ENCODE measurements at regions not wholly inside any gene's neighbourhood (a gene's known extent, or its start where the extent isn't known, plus 50 kb on each side); places are given as distances from the start of the nearest gene placed in this dataset.

GRCh38 chr4:156521631-156522030 lies 450.0 kb downstream of the PDGFC start:
- no peak overlapping the region for H3K4me2 ChIP-seq (ENCODE audit: insufficient read depth, low read length)
- H3K9ac ChIP-seq (ENCODE audit: low read depth, low read length), result no peak overlapping the region
- no peak overlapping the region for H3K4me3 ChIP-seq (ENCODE audit: low read depth in 1 of 2, low read length in 2 of 2)
- no peak for DNase-seq
- no peaks in the 10 kb centered on the region for H4K20me1 ChIP-seq (ENCODE audit: insufficient read depth, low read length)
- no peak overlapping the region for H3K27ac ChIP-seq (ENCODE audit: low read length)
- H3K4me1 ChIP-seq (ENCODE audit: insufficient read depth, low read length), result no peaks in the 10 kb centered on the region
- no peaks in the 10 kb centered on the region for H3K36me3 ChIP-seq (ENCODE audit: insufficient read depth, low read length)
- no peaks in the 10 kb centered on the region for H3K27me3 ChIP-seq (ENCODE audit: insufficient read depth, low read length, poor library complexity)
- no peaks in the 10 kb centered on the region for H3K79me2 ChIP-seq (ENCODE audit: insufficient read depth, low read length)
- no peak for ATAC-seq (ENCODE audit: insufficient read depth, low read depth)
- H2AFZ ChIP-seq (ENCODE audit: low read depth, low read length), result no peak overlapping the region
- TF ChIP-seq CTCF (IDR thresholded peaks at IDR 0.05; ENCODE audit: borderline replicate concordance, extremely low read depth, low read length, poor library complexity, severe bottlenecking) (no peak), EZH2 (IDR thresholded peaks at IDR 0.05; ENCODE audit: borderline replicate concordance, low read depth, low read length, severe bottlenecking) (no peak)
- H3K9me3 ChIP-seq (ENCODE audit: insufficient read depth, low read length, severe bottlenecking), result no peaks in the 10 kb centered on the region

GRCh38 chr4:156517956-156518355 lies 453.6 kb downstream of the PDGFC start:
- Histone ChIP-seq H3K79me2 (ENCODE audit: insufficient read depth, low read length) (no peaks in the 10 kb centered on the region), H3K27me3 (ENCODE audit: insufficient read depth, low read length, poor library complexity) (no peaks in the 10 kb centered on the region)
- no peak for TF ChIP-seq EZH2 (IDR thresholded peaks at IDR 0.05; ENCODE audit: borderline replicate concordance, low read depth, low read length, severe bottlenecking)
- TF ChIP-seq CTCF (IDR thresholded peaks at IDR 0.05; ENCODE audit: borderline replicate concordance, extremely low read depth, low read length, poor library complexity, severe bottlenecking), result no peak

GRCh38 chr4:156517546-156517945 lies 454.1 kb downstream of the PDGFC start:
- no peak overlapping the region for H3K4me3 ChIP-seq (ENCODE audit: low read depth in 1 of 2, low read length in 2 of 2)
- H3K27ac ChIP-seq (ENCODE audit: low read length), result no peak overlapping the region
- H4K20me1 ChIP-seq (ENCODE audit: insufficient read depth, low read length), result no peaks in the 10 kb centered on the region
- no peaks in the 10 kb centered on the region for H3K9me3 ChIP-seq (ENCODE audit: insufficient read depth, low read length, severe bottlenecking)
- no peaks in the 10 kb centered on the region for H3K4me1 ChIP-seq (ENCODE audit: insufficient read depth, low read length)
- no peak for TF ChIP-seq EZH2 (IDR thresholded peaks at IDR 0.05; ENCODE audit: borderline replicate concordance, low read depth, low read length, severe bottlenecking)
- TF ChIP-seq CTCF (IDR thresholded peaks at IDR 0.05; ENCODE audit: borderline replicate concordance, extremely low read depth, low read length, poor library complexity, severe bottlenecking), result no peak
- no peaks in the 10 kb centered on the region for H3K79me2 ChIP-seq (ENCODE audit: insufficient read depth, low read length)
- H3K27me3 ChIP-seq (ENCODE audit: insufficient read depth, low read length, poor library complexity), result no peaks in the 10 kb centered on the region
- DNase-seq (no peak), ATAC-seq (ENCODE audit: insufficient read depth, low read depth) (no peak)
- H2AFZ ChIP-seq (ENCODE audit: low read depth, low read length), result no peak overlapping the region
- H3K36me3 ChIP-seq (ENCODE audit: insufficient read depth, low read length), result no peaks in the 10 kb centered on the region
- no peak overlapping the region for H3K9ac ChIP-seq (ENCODE audit: low read depth, low read length)
- H3K4me2 ChIP-seq (ENCODE audit: insufficient read depth, low read length), result no peak overlapping the region

More at GRCh38 chr4:156517956-156518355, 453.6 kb downstream of the PDGFC start:
- Histone ChIP-seq H3K4me1 (ENCODE audit: insufficient read depth, low read length) (no peaks in the 10 kb centered on the region), H3K4me3 (ENCODE audit: low read depth in 1 of 2, low read length in 2 of 2) (no peak overlapping the region), H3K36me3 (ENCODE audit: insufficient read depth, low read length) (no peaks in the 10 kb centered on the region), H3K4me2 (ENCODE audit: insufficient read depth, low read length) (no peak overlapping the region), H2AFZ (ENCODE audit: low read depth, low read length) (no peak overlapping the region), H3K27ac (ENCODE audit: low read length) (no peak overlapping the region), H3K9me3 (ENCODE audit: insufficient read depth, low read length, severe bottlenecking) (no peaks in the 10 kb centered on the region), H4K20me1 (ENCODE audit: insufficient read depth, low read length) (no peaks in the 10 kb centered on the region), H3K9ac (ENCODE audit: low read depth, low read length) (no peak overlapping the region)
- no peak for DNase-seq
- ATAC-seq (ENCODE audit: insufficient read depth, low read depth), result no peak

GRCh38 chr4:156516698-156517097 lies 454.9 kb downstream of the PDGFC start:
- no peak for DNase-seq

More at GRCh38 chr4:156516698-156517097, 454.9 kb downstream of the PDGFC start:
- Histone ChIP-seq H3K36me3 (ENCODE audit: insufficient read depth, low read length) (no peaks in the 10 kb centered on the region), H3K4me1 (ENCODE audit: insufficient read depth, low read length) (no peaks in the 10 kb centered on the region), H3K79me2 (ENCODE audit: insufficient read depth, low read length) (no peaks in the 10 kb centered on the region), H3K9ac (ENCODE audit: low read depth, low read length) (no peak overlapping the region), H3K4me2 (ENCODE audit: insufficient read depth, low read length) (no peak overlapping the region), H3K27me3 (ENCODE audit: insufficient read depth, low read length, poor library complexity) (no peaks in the 10 kb centered on the region), H3K27ac (ENCODE audit: low read length) (no peak overlapping the region), H4K20me1 (ENCODE audit: insufficient read depth, low read length) (no peaks in the 10 kb centered on the region), H3K4me3 (ENCODE audit: low read depth in 1 of 2, low read length in 2 of 2) (no peak overlapping the region), H2AFZ (ENCODE audit: low read depth, low read length) (no peak overlapping the region), H3K9me3 (ENCODE audit: insufficient read depth, low read length, severe bottlenecking) (no peaks in the 10 kb centered on the region)
- no peak for ATAC-seq (ENCODE audit: insufficient read depth, low read depth)
- no peak for TF ChIP-seq CTCF (IDR thresholded peaks at IDR 0.05; ENCODE audit: borderline replicate concordance, extremely low read depth, low read length, poor library complexity, severe bottlenecking)
- TF ChIP-seq EZH2 (IDR thresholded peaks at IDR 0.05; ENCODE audit: borderline replicate concordance, low read depth, low read length, severe bottlenecking), result no peak
